Prostate gland (tissue), 2 donors: ENCODE measurements at regions not wholly inside any gene's neighbourhood (a gene's known extent, or its start where the extent isn't known, plus 50 kb on each side); places are given as distances from the start of the nearest gene placed in this dataset.

ENCODE experiments used
- DNase-seq: peaks from one replicate; pipeline ENCODE4 v3.0.0-alpha.2; 2019; ENCODE audit warnings: low spot score
- H3K27ac ChIP-seq, 2 donors: fragments of 200-600 bp; sonication (generic); 2 replicates each; pipeline ENCODE4 v1.5.1; 2017 to 2019
- H3K27me3 ChIP-seq: fragments of 200-600 bp; sonication (generic); replicated peaks from 2 replicates; pipeline ENCODE4 v1.5.1; 2019; ENCODE audit not compliant: insufficient read depth
- H3K36me3 ChIP-seq, 2 donors: fragments of 200-600 bp; sonication (generic); 1 replicate in 1 of 2; 2 replicates in 1 of 2; pipeline versions ENCODE4 v1.5.1 to v1.8.1; 2017 to 2019
- H3K4me1 ChIP-seq: fragments of 200-600 bp; sonication (generic); replicated peaks from 2 replicates; pipeline ENCODE4 v1.5.1; 2019
- H3K4me3 ChIP-seq, 2 donors: fragments of 200-600 bp; sonication (generic); 2 replicates each; pipeline ENCODE4 v1.5.1; 2017 to 2019
- H3K9me3 ChIP-seq: fragments of 200-600 bp; sonication (generic); 2 replicates; pipeline ENCODE4 v1.5.1; 2017
- CTCF ChIP-seq, 4 experiments: fragments of 200-600 bp in 2 of 4; fragments of 450-650 bp in 2 of 4; sonication (generic) in 2 of 4; IDR thresholded peaks; 1 replicate in 3 of 4; 2 replicates in 1 of 4; pipeline ENCODE4 v1.5.1; 2016 to 2019; ENCODE audit warnings: antibody characterized with exemption in 4 of 4, mild to moderate bottlenecking in 2 of 4, moderate library complexity in 2 of 4
- POLR2A ChIP-seq: fragments of 450-650 bp; IDR thresholded peaks from one replicate; pipeline ENCODE4 v1.6.1; 2016; ENCODE audit warnings: antibody characterized with exemption, mild to moderate bottlenecking
- POLR2AphosphoS5 ChIP-seq: sonication (generic); formaldehyde crosslinking; IDR thresholded peaks from one replicate; pipeline ENCODE4 v1.6.1; 2017; ENCODE audit warnings: antibody characterized with exemption
- WGBS: methylation state at CpG from one replicate; pipeline ENCODE4 v1.1.5; 2018; 5-methylcytosine and 5-hydroxymethylcytosine counted together
- intact Hi-C: fragments of 100-400 bp; cut with DNase I; formaldehyde crosslinking; loops from one replicate; pipeline ENCODE4 v1.14.2; 2022

GRCh38 chr2:121858369-121858768 lies 102.9 kb downstream of the TSN start:
- Histone ChIP-seq H3K27me3 (no peaks in the 10 kb centered on the region), H3K9me3 (no peaks in the 10 kb centered on the region), H3K4me3 (no peak overlapping the region), H3K4me1 (no peaks in the 10 kb centered on the region), H3K27ac (no peak overlapping the region), H3K36me3 (no peaks in the 10 kb centered on the region)
- intact Hi-C loops: no loop called here
- no peak for DNase-seq
- TF ChIP-seq POLR2A (no peak), POLR2AphosphoS5 (no peak), CTCF (IDR thresholded peaks at IDR 0.05) (no peak)
- 90% methylated on average over 2 of the region's 2 CpGs for WGBS

- H3K27me3 ChIP-seq: no peaks in the 10 kb centered on the region
- no peak overlapping the region for H3K4me3 ChIP-seq
- no peaks in the 10 kb centered on the region for H3K4me1 ChIP-seq
- no peak for DNase-seq
- WGBS: 89% methylated on average over 2 of the region's 2 CpGs
- no peaks in the 10 kb centered on the region for H3K9me3 ChIP-seq
- no peaks in the 10 kb centered on the region for H3K36me3 ChIP-seq
- TF ChIP-seq POLR2A (no peak), CTCF (IDR thresholded peaks at IDR 0.05) (no peak), POLR2AphosphoS5 (no peak)
- no peak overlapping the region for H3K27ac ChIP-seq
- intact Hi-C loops: no loop called here
These were observed 103.4 kb downstream of the TSN start for GRCh38 chr2:121858847-121859246.

DNA sequence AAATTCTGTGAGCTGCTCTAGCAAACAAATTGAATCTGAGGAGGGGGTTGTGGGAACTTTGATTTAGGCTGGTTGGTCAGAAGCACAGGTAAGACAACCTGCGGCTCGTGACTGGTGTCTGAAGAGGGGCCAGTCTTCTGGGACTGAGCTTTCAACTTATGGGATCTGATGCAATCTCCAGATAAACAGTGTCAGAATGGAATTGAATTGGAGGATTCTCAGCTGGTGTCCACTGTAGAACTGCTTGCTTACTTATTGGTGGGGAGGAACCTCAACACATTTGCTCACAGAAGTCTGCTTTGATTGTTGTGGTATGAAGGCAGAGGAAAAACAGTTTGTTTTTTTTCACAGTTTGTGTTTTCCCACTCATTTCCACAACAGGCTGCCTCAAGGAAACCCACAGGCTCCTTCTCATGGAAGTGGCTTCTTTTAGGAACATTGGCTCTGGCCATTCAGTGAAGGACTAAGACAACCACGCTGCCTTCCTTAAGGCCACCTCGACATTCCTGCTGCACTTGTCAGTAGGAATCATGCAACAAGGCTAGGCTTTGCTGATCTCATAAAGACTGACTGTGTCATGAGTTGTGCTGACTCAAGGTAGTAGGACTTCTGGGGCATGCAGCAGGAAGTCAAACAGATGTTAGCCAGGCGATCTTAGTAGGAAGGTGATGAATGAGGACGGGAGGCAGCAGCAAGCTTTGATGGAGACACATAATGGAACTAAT lies 104.7 kb downstream of the TSN start:
- Histone ChIP-seq H3K9me3 (no peaks in the 10 kb centered on the region), H3K4me1 (no peaks in the 10 kb centered on the region), H3K36me3 (no peaks in the 10 kb centered on the region), H3K4me3 (no peak overlapping the region), H3K27ac (no peak overlapping the region), H3K27me3 (no peaks in the 10 kb centered on the region)
- intact Hi-C loops: no loop called here
- TF ChIP-seq CTCF (IDR thresholded peaks at IDR 0.05) (no peak), POLR2A (no peak)
- DNase-seq: no peak
- WGBS: 73% methylated on average over 6 of the region's 6 CpGs

GRCh38 chr2:121860758-121861227 lies 105.3 kb downstream of the TSN start:
- TF ChIP-seq CTCF (IDR thresholded peaks at IDR 0.05) (no peak), POLR2AphosphoS5 (no peak), POLR2A (no peak)
- Histone ChIP-seq H3K27ac (no peak overlapping the region), H3K36me3 (no peaks in the 10 kb centered on the region), H3K4me1 (no peaks in the 10 kb centered on the region), H3K9me3 (no peaks in the 10 kb centered on the region), H3K27me3 (no peaks in the 10 kb centered on the region), H3K4me3 (no peak overlapping the region)
- intact Hi-C loops: no loop called here
- 77% methylated on average over 3 of the region's 3 CpGs for WGBS
- no peak for DNase-seq

DNA sequence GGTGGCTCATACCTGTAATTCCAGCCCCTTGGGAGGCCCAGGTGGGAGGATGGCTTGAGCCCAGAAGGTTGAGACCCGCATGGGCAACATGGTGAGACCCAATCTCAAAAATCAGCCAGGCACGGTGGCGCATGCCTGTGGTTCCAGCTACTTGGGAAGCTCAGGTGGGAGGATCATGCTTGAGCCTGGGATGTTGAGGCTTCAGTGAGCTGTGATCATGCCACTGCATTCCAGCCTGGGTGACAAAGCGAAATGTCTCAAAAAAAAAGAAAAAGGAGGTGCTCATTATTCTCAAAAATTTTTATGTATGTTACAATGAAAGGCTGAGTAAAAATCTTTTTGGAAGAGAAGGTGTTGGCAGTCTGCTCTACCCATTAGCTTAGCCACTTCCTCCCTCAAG lies 106.8 kb downstream of the TSN start:
- no peak for DNase-seq
- no peak overlapping the region for H3K27ac ChIP-seq
- 95% methylated on average over 4 of the region's 4 CpGs for WGBS
- no peak for TF ChIP-seq POLR2A
- no peak for TF ChIP-seq CTCF (IDR thresholded peaks at IDR 0.05)
- TF ChIP-seq POLR2AphosphoS5: no peak
- H3K36me3 ChIP-seq: no peaks in the 10 kb centered on the region
- no peak overlapping the region for H3K4me3 ChIP-seq
- H3K27me3 ChIP-seq: no peaks in the 10 kb centered on the region
- no peaks in the 10 kb centered on the region for H3K9me3 ChIP-seq
- intact Hi-C loops: no loop called here
- H3K4me1 ChIP-seq: no peaks in the 10 kb centered on the region
